Breast epithelium (tissue), 4 donors: ENCODE measurements at regions not wholly inside any gene's neighbourhood (a gene's known extent, or its start where the extent isn't known, plus 50 kb on each side); places are given as distances from the start of the nearest gene placed in this dataset.

Source experiments
- DNase-seq, 2 donors: peaks; one replicate each; pipeline ENCODE4 v3.0.0-alpha.2; 2019; ENCODE audit warnings: low spot score in 2 of 2
- H3K27ac ChIP-seq, 2 donors: fragments of 200-600 bp; sonication (generic) in 1 of 2; one replicate each; pipeline ENCODE4 v1.5.1; 2016 to 2019; ENCODE audit warnings: mild to moderate bottlenecking in 1 of 2
- H3K27me3 ChIP-seq, 2 donors: fragments of 200-600 bp; sonication (generic) in 1 of 2; one replicate each; pipeline versions ENCODE4 v1.5.1 to v1.6.0; 2017 to 2019; ENCODE audit warnings: control low read depth in 1 of 2, mild to moderate bottlenecking in 1 of 2
- H3K36me3 ChIP-seq: fragments of 200-600 bp; one replicate; pipeline ENCODE4 v1.5.1; 2019
- H3K4me1 ChIP-seq, 2 donors: fragments of 200-600 bp; sonication (generic); one replicate each; pipeline ENCODE4 v1.5.1; 2016 to 2019; ENCODE audit warnings: control low read depth in 1 of 2
- H3K4me3 ChIP-seq, 3 donors: fragments of 200-600 bp; sonication (generic); 1 replicate in 2 of 3; 2 replicates in 1 of 3; pipeline ENCODE4 v1.5.1; 2016 to 2019; ENCODE audit warnings: mild to moderate bottlenecking in 3 of 3, moderate library complexity in 2 of 3
- H3K9me3 ChIP-seq, 2 donors: fragments of 200-600 bp; sonication (generic) in 1 of 2; one replicate each; pipeline ENCODE4 v1.5.1; 2016 to 2019; ENCODE audit warnings: control low read depth in 1 of 2
- CTCF ChIP-seq, 3 donors: fragments of 450-650 bp; IDR thresholded peaks; one replicate each; pipeline ENCODE4 v1.5.1; 2016 to 2017; ENCODE audit warnings: antibody characterized with exemption in 3 of 3, mild to moderate bottlenecking in 3 of 3, moderate library complexity in 3 of 3
- POLR2A ChIP-seq: fragments of 450-650 bp; IDR thresholded peaks from one replicate; pipeline ENCODE4 v1.6.1; 2016; ENCODE audit warnings: antibody characterized with exemption, mild to moderate bottlenecking, moderate library complexity
- POLR2AphosphoS5 ChIP-seq, 3 donors: sonication (generic); formaldehyde crosslinking; IDR thresholded peaks; one replicate each; pipeline ENCODE4 v1.6.1; 2017; ENCODE audit warnings: antibody characterized with exemption in 3 of 3
- intact Hi-C: fragments of 100-400 bp; cut with DNase I; formaldehyde crosslinking; loops from one replicate; pipeline ENCODE4 v1.15.1; 2023; ENCODE audit warnings: low total_unique reads

- no peaks in the 10 kb centered on the region for H3K36me3 ChIP-seq
- H3K4me3 ChIP-seq = no peak overlapping the region
- TF ChIP-seq CTCF (IDR thresholded peaks at IDR 0.05) (no peak), POLR2A (no peak), POLR2AphosphoS5 (IDR thresholded peaks at IDR 0.05) (no peak)
- H3K27me3 ChIP-seq = no peaks in the 10 kb centered on the region
- no peak overlapping the region for H3K27ac ChIP-seq
- no peaks in the 10 kb centered on the region for H3K4me1 ChIP-seq
- no peak for DNase-seq
- no peaks in the 10 kb centered on the region for H3K9me3 ChIP-seq
- intact Hi-C loops = no loop called here
Observed at GRCh38 chr4:46594661-46595060, 204.7 kb upstream of the GABRA2 start.

- no peak for TF ChIP-seq POLR2AphosphoS5 (IDR thresholded peaks at IDR 0.05)
- TF ChIP-seq CTCF (IDR thresholded peaks at IDR 0.05) = no peak
- no peak for TF ChIP-seq POLR2A
- H3K36me3 ChIP-seq = no peaks in the 10 kb centered on the region
- H3K9me3 ChIP-seq = no peaks in the 10 kb centered on the region
- intact Hi-C loops = no loop called here
- H3K4me1 ChIP-seq = no peaks in the 10 kb centered on the region
- H3K27ac ChIP-seq = no peak overlapping the region
- DNase-seq = no peak
- H3K4me3 ChIP-seq = no peak overlapping the region
- no peaks in the 10 kb centered on the region for H3K27me3 ChIP-seq
Observed at GRCh38 chr4:46586566-46586965, 196.6 kb upstream of the GABRA2 start.

- no peak for TF ChIP-seq CTCF (IDR thresholded peaks at IDR 0.05)
- TF ChIP-seq POLR2A = no peak
- TF ChIP-seq POLR2AphosphoS5 (IDR thresholded peaks at IDR 0.05) = no peak
- H3K9me3 ChIP-seq = no peaks in the 10 kb centered on the region
Observed at GRCh38 chr4:46581677-46582076, 191.7 kb upstream of the GABRA2 start.

GRCh38 chr4:46554760-46555465 lies 165.0 kb upstream of the GABRA2 start:
- H3K9me3 ChIP-seq = no peaks in the 10 kb centered on the region
- no peaks in the 10 kb centered on the region for H3K36me3 ChIP-seq
- H3K4me1 ChIP-seq = no peaks in the 10 kb centered on the region
- TF ChIP-seq CTCF (IDR thresholded peaks at IDR 0.05) = no peak
- TF ChIP-seq POLR2AphosphoS5 (IDR thresholded peaks at IDR 0.05) = no peak
- TF ChIP-seq POLR2A = no peak
- H3K27me3 ChIP-seq = no peaks in the 10 kb centered on the region
- no peak for DNase-seq
- intact Hi-C loops = no loop called here
- no peak overlapping the region for H3K27ac ChIP-seq
- no peak overlapping the region for H3K4me3 ChIP-seq

More at GRCh38 chr4:46581677-46582076, 191.7 kb upstream of the GABRA2 start:
- no peaks in the 10 kb centered on the region for H3K27me3 ChIP-seq
- H3K4me3 ChIP-seq = no peak overlapping the region
- no peak for DNase-seq
- no peak overlapping the region for H3K27ac ChIP-seq
- no peaks in the 10 kb centered on the region for H3K36me3 ChIP-seq
- intact Hi-C loops = no loop called here
- no peaks in the 10 kb centered on the region for H3K4me1 ChIP-seq

- intact Hi-C loops = no loop called here
- Histone ChIP-seq H3K27me3 (no peaks in the 10 kb centered on the region), H3K27ac (no peak overlapping the region), H3K4me1 (no peaks in the 10 kb centered on the region), H3K36me3 (no peaks in the 10 kb centered on the region), H3K4me3 (no peak overlapping the region), H3K9me3 (no peaks in the 10 kb centered on the region)
- no peak for DNase-seq
- TF ChIP-seq POLR2A = no peak
- no peak for TF ChIP-seq POLR2AphosphoS5 (IDR thresholded peaks at IDR 0.05)
- TF ChIP-seq CTCF (IDR thresholded peaks at IDR 0.05) = no peak
Observed at GRCh38 chr4:46550471-46550870, 160.5 kb upstream of the GABRA2 start.
